ENCODE measurements at regions not wholly inside any gene's neighbourhood (a gene's known extent, or its start where the extent isn't known, plus 50 kb on each side); places are given as distances from the start of the nearest gene placed in this dataset.

- TF ChIP-seq ARNTL (CRISPR knock-in tag; IDR thresholded peaks at IDR 0.05; ENCODE audit: borderline replicate concordance, low read depth): no peak
- no peak for TF ChIP-seq ESRRG (CRISPR knock-in tag; IDR thresholded peaks at IDR 0.05)
- TF ChIP-seq ZFP30 (CRISPR knock-in tag; IDR thresholded peaks at IDR 0.05): no peak
- no peak for TF ChIP-seq CSDC2 (CRISPR knock-in tag; IDR thresholded peaks at IDR 0.05)
- no peak for TF ChIP-seq SNAI2 (CRISPR knock-in tag; IDR thresholded peaks at IDR 0.05)
- TF ChIP-seq TCF4 (CRISPR knock-in tag; IDR thresholded peaks at IDR 0.05; ENCODE audit: borderline replicate concordance): no peak
- no peak for TF ChIP-seq GLIS3 (CRISPR knock-in tag; IDR thresholded peaks at IDR 0.05)
- TF ChIP-seq, protein P1, sequence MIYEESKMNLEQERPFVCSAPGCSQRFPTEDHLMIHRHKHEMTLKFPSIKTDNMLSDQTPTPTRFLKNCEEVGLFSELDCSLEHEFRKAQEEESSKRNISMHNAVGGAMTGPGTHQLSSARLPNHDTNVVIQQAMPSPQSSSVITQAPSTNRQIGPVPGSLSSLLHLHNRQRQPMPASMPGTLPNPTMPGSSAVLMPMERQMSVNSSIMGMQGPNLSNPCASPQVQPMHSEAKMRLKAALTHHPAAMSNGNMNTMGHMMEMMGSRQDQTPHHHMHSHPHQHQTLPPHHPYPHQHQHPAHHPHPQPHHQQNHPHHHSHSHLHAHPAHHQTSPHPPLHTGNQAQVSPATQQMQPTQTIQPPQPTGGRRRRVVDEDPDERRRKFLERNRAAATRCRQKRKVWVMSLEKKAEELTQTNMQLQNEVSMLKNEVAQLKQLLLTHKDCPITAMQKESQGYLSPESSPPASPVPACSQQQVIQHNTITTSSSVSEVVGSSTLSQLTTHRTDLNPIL (CRISPR knock-in tag; IDR thresholded peaks at IDR 0.05; ENCODE audit: low read depth): no peak
- no peak for TF ChIP-seq CSRNP3 (CRISPR knock-in tag; IDR thresholded peaks at IDR 0.05)
- TF ChIP-seq PATZ1 (CRISPR knock-in tag; IDR thresholded peaks at IDR 0.05; ENCODE audit: borderline replicate concordance): no peak
- TF ChIP-seq TOX (CRISPR knock-in tag; IDR thresholded peaks at IDR 0.05; ENCODE audit: borderline replicate concordance): no peak
- TF ChIP-seq ZNF70 (CRISPR knock-in tag; IDR thresholded peaks at IDR 0.05): no peak
- no peak for TF ChIP-seq ZC3H10 (CRISPR knock-in tag; IDR thresholded peaks at IDR 0.05)
- no peak for TF ChIP-seq ZFP3 (CRISPR knock-in tag; IDR thresholded peaks at IDR 0.05)
Measured at GRCh38 chr20:11143481-11143880, 469.7 kb upstream of the JAG1 start.
